ENCODE measurements at regions not wholly inside any gene's neighbourhood (a gene's known extent, or its start where the extent isn't known, plus 50 kb on each side); places are given as distances from the start of the nearest gene placed in this dataset.

GRCh38 chr13:22967669-22968068 is 213.1 kb upstream of the SGCG start:
- Histone ChIP-seq H2BK120ac (ENCODE audit: low read depth, low read length) (no peak overlapping the region), H2BK5ac (ENCODE audit: low read length) (no peak overlapping the region), H2AK5ac (ENCODE audit: low read length) (no peak overlapping the region), H3K56ac (ENCODE audit: low read length) (no peak overlapping the region), H4K8ac (ENCODE audit: low read depth, low read length) (no peak overlapping the region), H3K4me3 (ENCODE audit: low read length) (no peak overlapping the region), H3K27ac (ENCODE audit: low read depth, low read length) (no peak overlapping the region), H2BK15ac (replicated peaks; ENCODE audit: low read depth) (no peak overlapping the region), H3K79me2 (ENCODE audit: control insufficient read depth, insufficient read depth, low read length) (no peaks in the 10 kb centered on the region), H3K4me2 (ENCODE audit: low read length) (no peak overlapping the region), H3K9ac (ENCODE audit: low read length) (no peak overlapping the region), H3K27me3 (ENCODE audit: insufficient read depth, low read length, poor library complexity) (no peaks in the 10 kb centered on the region), H3K4ac (ENCODE audit: low read depth, low read length) (no peak overlapping the region), H3K23ac (ENCODE audit: low read length) (no peak overlapping the region), H3K18ac (ENCODE audit: low read length) (no peak overlapping the region), H3K4me1 (ENCODE audit: control insufficient read depth, low read depth, low read length) (no peaks in the 10 kb centered on the region), H3K36me3 (ENCODE audit: control insufficient read depth, insufficient read depth, low read length) (no peaks in the 10 kb centered on the region), H3K79me1 (ENCODE audit: low read length) (no peaks in the 10 kb centered on the region), H4K5ac (ENCODE audit: low read length) (no peak overlapping the region)
- no CpG with 5 or more reads among the region's 6 CpGs for WGBS (ENCODE audit: extremely low coverage, insufficient coverage, low lambda C conversion rate)
- no peak for DNase-seq

- Histone ChIP-seq H2AK5ac (ENCODE audit: low read length) (no peak overlapping the region), H3K79me1 (ENCODE audit: low read length) (no peaks in the 10 kb centered on the region), H3K56ac (ENCODE audit: low read length) (no peak overlapping the region), H3K4ac (ENCODE audit: low read depth, low read length) (no peak overlapping the region), H4K5ac (ENCODE audit: low read length) (no peak overlapping the region), H3K18ac (ENCODE audit: low read length) (no peak overlapping the region), H3K23ac (ENCODE audit: low read length) (no peak overlapping the region), H3K9ac (ENCODE audit: low read length) (no peak overlapping the region), H3K4me1 (ENCODE audit: control insufficient read depth, low read depth, low read length) (no peaks in the 10 kb centered on the region), H4K8ac (ENCODE audit: low read depth, low read length) (no peak overlapping the region), H3K79me2 (ENCODE audit: control insufficient read depth, insufficient read depth, low read length) (no peaks in the 10 kb centered on the region), H3K4me2 (ENCODE audit: low read length) (no peak overlapping the region), H2BK120ac (ENCODE audit: low read depth, low read length) (no peak overlapping the region), H2BK15ac (replicated peaks; ENCODE audit: low read depth) (no peak overlapping the region), H3K4me3 (ENCODE audit: low read length) (no peak overlapping the region), H3K27ac (ENCODE audit: low read depth, low read length) (no peak overlapping the region), H3K36me3 (ENCODE audit: control insufficient read depth, insufficient read depth, low read length) (no peaks in the 10 kb centered on the region), H3K27me3 (ENCODE audit: insufficient read depth, low read length, poor library complexity) (no peaks in the 10 kb centered on the region), H2BK5ac (ENCODE audit: low read length) (no peak overlapping the region)
- DNase-seq = no peak
- WGBS (ENCODE audit: extremely low coverage, insufficient coverage, low lambda C conversion rate) = no CpG with 5 or more reads among the region's 3 CpGs
Observed at GRCh38 chr13:22979952-22980351, 200.8 kb upstream of the SGCG start.

DNA sequence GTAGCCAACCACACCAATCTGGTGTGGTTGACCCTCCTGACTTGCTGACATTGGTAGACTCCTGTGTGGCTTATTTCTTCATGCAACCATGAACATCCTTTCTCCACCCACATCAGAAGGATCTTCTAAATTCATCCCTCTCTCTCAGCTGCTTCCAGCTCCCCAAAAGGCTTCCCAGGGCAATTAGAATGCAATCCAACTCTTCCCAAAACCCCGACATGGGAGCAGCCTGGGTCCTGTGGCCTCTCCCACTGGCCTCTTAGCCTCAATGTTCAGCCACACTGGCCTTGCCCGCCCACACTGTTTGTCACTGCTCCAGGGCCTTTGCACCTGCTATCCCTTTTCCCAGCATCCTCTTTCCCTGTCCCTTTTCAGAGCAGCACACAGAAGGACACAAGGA is 199.8 kb upstream of the SGCG start:
- Histone ChIP-seq H2BK120ac (ENCODE audit: low read depth, low read length) (no peak overlapping the region), H3K56ac (ENCODE audit: low read length) (no peak overlapping the region), H4K8ac (ENCODE audit: low read depth, low read length) (no peak overlapping the region), H3K27me3 (ENCODE audit: insufficient read depth, low read length, poor library complexity) (no peaks in the 10 kb centered on the region), H3K27ac (ENCODE audit: low read depth, low read length) (no peak overlapping the region), H3K36me3 (ENCODE audit: control insufficient read depth, insufficient read depth, low read length) (no peaks in the 10 kb centered on the region), H3K18ac (ENCODE audit: low read length) (no peak overlapping the region), H3K4me2 (ENCODE audit: low read length) (no peak overlapping the region), H3K4me1 (ENCODE audit: control insufficient read depth, low read depth, low read length) (no peaks in the 10 kb centered on the region), H3K4me3 (ENCODE audit: low read length) (no peak overlapping the region), H2AK5ac (ENCODE audit: low read length) (no peak overlapping the region), H2BK5ac (ENCODE audit: low read length) (no peak overlapping the region), H2BK15ac (replicated peaks; ENCODE audit: low read depth) (no peak overlapping the region), H4K5ac (ENCODE audit: low read length) (no peak overlapping the region), H3K23ac (ENCODE audit: low read length) (no peak overlapping the region), H3K9ac (ENCODE audit: low read length) (no peak overlapping the region), H3K79me1 (ENCODE audit: low read length) (no peaks in the 10 kb centered on the region), H3K4ac (ENCODE audit: low read depth, low read length) (no peak overlapping the region), H3K79me2 (ENCODE audit: control insufficient read depth, insufficient read depth, low read length) (no peaks in the 10 kb centered on the region)
- no CpG with 5 or more reads among the region's 2 CpGs for WGBS (ENCODE audit: extremely low coverage, insufficient coverage, low lambda C conversion rate)
- DNase-seq = no peak

DNA sequence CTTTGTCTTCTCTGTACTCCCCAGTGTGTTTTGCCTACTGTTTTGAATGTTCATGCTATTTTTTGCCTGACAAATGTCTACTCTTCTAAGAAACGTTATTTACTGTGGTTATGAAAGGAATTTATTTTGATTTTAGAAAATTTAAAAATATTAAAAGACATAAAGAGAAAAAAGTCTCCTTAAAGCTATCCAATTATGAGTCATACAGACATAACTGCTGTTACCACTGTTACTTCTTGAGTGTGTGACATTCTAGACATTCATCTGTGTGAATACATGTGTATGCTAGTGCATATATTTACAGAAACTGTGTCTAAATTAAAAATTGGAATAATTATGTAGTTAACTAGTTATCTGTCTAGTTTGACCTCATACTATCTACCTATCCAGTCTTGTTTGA is 187.6 kb upstream of the SGCG start:
- Histone ChIP-seq H4K8ac (ENCODE audit: low read depth, low read length) (no peak overlapping the region), H3K27ac (ENCODE audit: low read depth, low read length) (no peak overlapping the region), H3K4me1 (ENCODE audit: control insufficient read depth, low read depth, low read length) (peaks cover 3% of the 10 kb centered on the region), H3K4me2 (ENCODE audit: low read length) (no peak overlapping the region), H3K18ac (ENCODE audit: low read length) (no peak overlapping the region), H4K5ac (ENCODE audit: low read length) (no peak overlapping the region), H3K27me3 (ENCODE audit: insufficient read depth, low read length, poor library complexity) (no peaks in the 10 kb centered on the region), H3K4me3 (ENCODE audit: low read length) (no peak overlapping the region), H2BK120ac (ENCODE audit: low read depth, low read length) (no peak overlapping the region), H2BK15ac (replicated peaks; ENCODE audit: low read depth) (no peak overlapping the region), H3K36me3 (ENCODE audit: control insufficient read depth, insufficient read depth, low read length) (no peaks in the 10 kb centered on the region), H3K9ac (ENCODE audit: low read length) (no peak overlapping the region), H3K56ac (ENCODE audit: low read length) (no peak overlapping the region), H3K23ac (ENCODE audit: low read length) (no peak overlapping the region), H2BK5ac (ENCODE audit: low read length) (no peak overlapping the region), H2AK5ac (ENCODE audit: low read length) (no peak overlapping the region), H3K79me1 (ENCODE audit: low read length) (no peaks in the 10 kb centered on the region), H3K79me2 (ENCODE audit: control insufficient read depth, insufficient read depth, low read length) (no peaks in the 10 kb centered on the region), H3K4ac (ENCODE audit: low read depth, low read length) (no peak overlapping the region)
- WGBS (ENCODE audit: extremely low coverage, insufficient coverage, low lambda C conversion rate) = no CpG with 5 or more reads among the region's 1 CpG
- DNase-seq = no peak

- H3K4ac ChIP-seq (ENCODE audit: low read depth, low read length) = no peak overlapping the region
- no peak overlapping the region for H3K23ac ChIP-seq (ENCODE audit: low read length)
- no peak overlapping the region for H2BK15ac ChIP-seq (replicated peaks; ENCODE audit: low read depth)
- H3K36me3 ChIP-seq (ENCODE audit: control insufficient read depth, insufficient read depth, low read length) = no peaks in the 10 kb centered on the region
- no peak overlapping the region for H3K9ac ChIP-seq (ENCODE audit: low read length)
- no peak overlapping the region for H2BK120ac ChIP-seq (ENCODE audit: low read depth, low read length)
- no peak overlapping the region for H3K27ac ChIP-seq (ENCODE audit: low read depth, low read length)
- no peak overlapping the region for H2AK5ac ChIP-seq (ENCODE audit: low read length)
- H3K56ac ChIP-seq (ENCODE audit: low read length) = no peak overlapping the region
- DNase-seq = no peak
- H3K4me1 ChIP-seq (ENCODE audit: control insufficient read depth, low read depth, low read length) = no peaks in the 10 kb centered on the region
- H3K79me1 ChIP-seq (ENCODE audit: low read length) = no peaks in the 10 kb centered on the region
- no peak overlapping the region for H3K4me3 ChIP-seq (ENCODE audit: low read length)
- no peak overlapping the region for H3K4me2 ChIP-seq (ENCODE audit: low read length)
- H3K27me3 ChIP-seq (ENCODE audit: insufficient read depth, low read length, poor library complexity) = no peaks in the 10 kb centered on the region
- no CpG with 5 or more reads among the region's 2 CpGs for WGBS (ENCODE audit: extremely low coverage, insufficient coverage, low lambda C conversion rate)
- H4K8ac ChIP-seq (ENCODE audit: low read depth, low read length) = no peak overlapping the region
- H3K18ac ChIP-seq (ENCODE audit: low read length) = no peak overlapping the region
- no peak overlapping the region for H4K5ac ChIP-seq (ENCODE audit: low read length)
- no peaks in the 10 kb centered on the region for H3K79me2 ChIP-seq (ENCODE audit: control insufficient read depth, insufficient read depth, low read length)
- H2BK5ac ChIP-seq (ENCODE audit: low read length) = no peak overlapping the region
Observed at GRCh38 chr13:23003446-23003845, 177.3 kb upstream of the SGCG start.

DNA sequence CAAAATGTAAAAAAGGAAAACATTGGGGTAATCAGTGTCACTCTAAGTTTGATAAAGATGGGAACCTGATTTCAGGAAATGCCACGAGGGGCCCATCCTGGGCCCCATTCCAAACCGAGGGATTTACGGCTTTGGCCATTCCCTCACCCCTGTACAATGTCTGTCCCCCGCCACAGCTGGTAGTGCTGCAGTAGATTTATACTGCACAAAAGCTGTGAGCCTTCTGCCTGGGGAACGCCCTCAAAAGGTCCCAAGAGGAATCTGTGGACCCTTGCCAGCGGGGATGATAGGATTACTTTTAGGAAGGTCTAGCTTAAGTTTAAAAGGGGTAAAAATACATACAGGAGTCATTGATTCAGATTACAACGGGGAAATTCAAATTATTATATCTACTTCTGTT is 173.4 kb upstream of the SGCG start:
- no CpG with 5 or more reads among the region's 7 CpGs for WGBS (ENCODE audit: extremely low coverage, insufficient coverage, low lambda C conversion rate)
- no peak for DNase-seq
- no peak overlapping the region for H3K56ac ChIP-seq (ENCODE audit: low read length)

More for the DNA sequence above, 173.4 kb upstream of the SGCG start:
- Histone ChIP-seq H2BK120ac (ENCODE audit: low read depth, low read length) (no peak overlapping the region), H3K27me3 (ENCODE audit: insufficient read depth, low read length, poor library complexity) (no peaks in the 10 kb centered on the region), H3K79me2 (ENCODE audit: control insufficient read depth, insufficient read depth, low read length) (no peaks in the 10 kb centered on the region), H3K36me3 (ENCODE audit: control insufficient read depth, insufficient read depth, low read length) (no peaks in the 10 kb centered on the region), H2AK5ac (ENCODE audit: low read length) (no peak overlapping the region), H4K8ac (ENCODE audit: low read depth, low read length) (peak overlapping the region; percentile 76), H4K5ac (ENCODE audit: low read length) (no peak overlapping the region), H3K4ac (ENCODE audit: low read depth, low read length) (no peak overlapping the region), H3K9ac (ENCODE audit: low read length) (no peak overlapping the region), H3K79me1 (ENCODE audit: low read length) (no peaks in the 10 kb centered on the region), H3K4me1 (ENCODE audit: control insufficient read depth, low read depth, low read length) (no peaks in the 10 kb centered on the region), H3K4me3 (ENCODE audit: low read length) (no peak overlapping the region), H3K18ac (ENCODE audit: low read length) (no peak overlapping the region), H2BK15ac (replicated peaks; ENCODE audit: low read depth) (no peak overlapping the region), H2BK5ac (ENCODE audit: low read length) (no peak overlapping the region), H3K23ac (ENCODE audit: low read length) (no peak overlapping the region), H3K27ac (ENCODE audit: low read depth, low read length) (no peak overlapping the region), H3K4me2 (ENCODE audit: low read length) (no peak overlapping the region)
